Neuronal stem cell (in vitro differentiated cells): ENCODE measurements at regions not wholly inside any gene's neighbourhood (a gene's known extent, or its start where the extent isn't known, plus 50 kb on each side); places are given as distances from the start of the nearest gene placed in this dataset.

Experiments used
- DNase-seq: peaks from one replicate; pipeline ENCODE4 v3.0.0-alpha.2; 2013; ENCODE audit warnings: low spot score
- H2AFZ ChIP-seq: one replicate; pipeline ENCODE4 v1.6.1; 2013; ENCODE audit warnings: mild to moderate bottlenecking, low read length, inconsistent platforms
- H2AK5ac ChIP-seq: 2 replicates; pipeline ENCODE4 v1.6.1; 2013; ENCODE audit warnings: low read depth, mild to moderate bottlenecking, inconsistent platforms, low read length, moderate library complexity, mixed read lengths
- H2BK120ac ChIP-seq: 2 replicates; pipeline ENCODE4 v1.6.1; 2013; ENCODE audit warnings: low read depth, mild to moderate bottlenecking, inconsistent platforms, low read length, moderate library complexity, mixed read lengths
- H2BK12ac ChIP-seq: one replicate; pipeline ENCODE4 v1.6.1; 2013; ENCODE audit warnings: low read length, inconsistent platforms
- H2BK15ac ChIP-seq: 2 replicates; pipeline ENCODE4 v1.6.1; 2013; ENCODE audit warnings: mild to moderate bottlenecking, low read length, inconsistent platforms, mixed read lengths
- H2BK5ac ChIP-seq: one replicate; pipeline ENCODE4 v1.6.1; 2013; ENCODE audit warnings: inconsistent platforms, mild to moderate bottlenecking, low read length, moderate library complexity
- H3K14ac ChIP-seq: one replicate; pipeline ENCODE4 v1.6.1; 2013; ENCODE audit warnings: low read length, inconsistent platforms
- H3K18ac ChIP-seq: 2 replicates; pipeline ENCODE4 v1.6.1; 2013; ENCODE audit warnings: low read length, inconsistent platforms
- H3K23ac ChIP-seq: 2 replicates; pipeline ENCODE4 v1.6.1; 2013; ENCODE audit warnings: low read depth, mild to moderate bottlenecking, mixed read lengths, low read length, inconsistent platforms; ENCODE audit not compliant: poor library complexity
- H3K27ac ChIP-seq: replicated peaks from 3 replicates; pipeline ENCODE4 v1.5.1; 2013; ENCODE audit warnings: low read length, inconsistent platforms
- H3K27me3 ChIP-seq, 3 experiments: 2 replicates each; pipeline ENCODE4 v1.6.1; 2013; ENCODE audit warnings: low read length in 3 of 3, mild to moderate bottlenecking in 2 of 3, inconsistent platforms in 1 of 3, low read depth in 1 of 3, mixed read lengths in 1 of 3, moderate library complexity in 1 of 3; ENCODE audit not compliant: control insufficient read depth in 3 of 3, insufficient read depth in 3 of 3
- H3K36me3 ChIP-seq, 2 donors: replicated peaks in 1 of 2; 2 replicates each; pipeline ENCODE4 v1.6.1; 2013; ENCODE audit warnings: low read length in 2 of 2; ENCODE audit not compliant: control insufficient read depth in 2 of 2, insufficient read depth in 2 of 2
- H3K4ac ChIP-seq: 2 replicates; pipeline ENCODE4 v1.6.1; 2013; ENCODE audit warnings: inconsistent platforms, mild to moderate bottlenecking, low read length, moderate library complexity
- H3K4me1 ChIP-seq, 2 donors: 1 replicate in 1 of 2; 2 replicates in 1 of 2; pipeline ENCODE4 v1.6.1; 2013; ENCODE audit warnings: low read length in 2 of 2, low read depth in 1 of 2; ENCODE audit not compliant: control insufficient read depth in 2 of 2, insufficient read depth in 1 of 2
- H3K4me2 ChIP-seq: one replicate; pipeline ENCODE4 v1.6.1; 2013; ENCODE audit warnings: mild to moderate bottlenecking, low read length, inconsistent platforms; ENCODE audit not compliant: insufficient read depth, poor library complexity, severe bottlenecking
- H3K4me3 ChIP-seq, 2 donors: 2 replicates each; pipeline ENCODE4 v1.5.1; 2013; ENCODE audit warnings: low read length in 2 of 2, mild to moderate bottlenecking in 2 of 2, inconsistent platforms in 1 of 2, moderate library complexity in 1 of 2
- H3K79me1 ChIP-seq: one replicate; pipeline ENCODE4 v1.6.1; 2013; ENCODE audit warnings: low read depth, mild to moderate bottlenecking, inconsistent platforms, low read length, moderate library complexity
- H3K9ac ChIP-seq: one replicate; pipeline ENCODE4 v1.6.1; 2013; ENCODE audit warnings: mild to moderate bottlenecking, low read depth, low read length, inconsistent platforms; ENCODE audit not compliant: poor library complexity
- H3K9me3 ChIP-seq, 2 donors: replicated peaks in 1 of 2; 2 replicates each; pipeline versions ENCODE3 to v1.6.1; 2013; ENCODE audit warnings: low read length in 2 of 2, mild to moderate bottlenecking in 2 of 2, inconsistent platforms in 1 of 2, low read depth in 1 of 2, mixed read lengths in 1 of 2, moderate library complexity in 1 of 2; ENCODE audit not compliant: control insufficient read depth in 2 of 2, insufficient read depth in 1 of 2
- H4K8ac ChIP-seq: one replicate; pipeline ENCODE4 v1.6.1; 2013; ENCODE audit warnings: low read depth, mild to moderate bottlenecking, inconsistent platforms, low read length, moderate library complexity
- H4K91ac ChIP-seq: one replicate; pipeline ENCODE4 v1.6.1; 2013; ENCODE audit warnings: low read length, low read depth, mild to moderate bottlenecking, inconsistent platforms; ENCODE audit not compliant: poor library complexity
- WGBS, 2 donors: extraction: QIAGEN DNeasy Blood & Tissue Kit; methylation state at CpG; one replicate each; pipeline ENCODE4 v1.1.7; 2013; ENCODE audit warnings: missing lambda C conversion rate in 2 of 2, mixed read lengths in 1 of 2; ENCODE audit not compliant: insufficient read length in 2 of 2, insufficient replicate concordance in 1 of 2; ENCODE audit errors: extremely low coverage in 2 of 2; 5-methylcytosine and 5-hydroxymethylcytosine counted together

- Histone ChIP-seq H2BK15ac (no peak overlapping the region), H3K14ac (no peak overlapping the region), H3K4me3 (no peak overlapping the region), H3K4ac (no peak overlapping the region), H3K23ac (no peak overlapping the region), H2BK5ac (no peak overlapping the region), H4K91ac (no peak overlapping the region), H3K36me3 (no peaks in the 10 kb centered on the region), H3K18ac (no peak overlapping the region), H3K79me1 (no peaks in the 10 kb centered on the region), H3K4me1 (no peaks in the 10 kb centered on the region), H2BK12ac (no peak overlapping the region), H3K9me3 (no peaks in the 10 kb centered on the region), H3K9ac (no peak overlapping the region), H3K27me3 (no peaks in the 10 kb centered on the region), H2AFZ (no peak overlapping the region), H3K27ac (no peak overlapping the region), H4K8ac (no peak overlapping the region), H2AK5ac (no peak overlapping the region), H2BK120ac (no peak overlapping the region), H3K4me2 (no peak overlapping the region)
- no peak for DNase-seq
Observed at GRCh38 chr2:56860991-56861390, 677.2 kb downstream of the CCDC85A start.

- H2BK15ac ChIP-seq = no peak overlapping the region
- H3K4ac ChIP-seq = no peak overlapping the region
- H2AFZ ChIP-seq = no peak overlapping the region
- H3K79me1 ChIP-seq = no peaks in the 10 kb centered on the region
- H3K27ac ChIP-seq = no peak overlapping the region
- no peaks in the 10 kb centered on the region for H3K27me3 ChIP-seq
- no peak overlapping the region for H2AK5ac ChIP-seq
- no peak overlapping the region for H4K91ac ChIP-seq
- H3K23ac ChIP-seq = no peak overlapping the region
- no peak overlapping the region for H3K9ac ChIP-seq
- no peaks in the 10 kb centered on the region for H3K4me1 ChIP-seq
- no peak for DNase-seq
- H2BK5ac ChIP-seq = no peak overlapping the region
- H2BK12ac ChIP-seq = no peak overlapping the region
- H3K18ac ChIP-seq = no peak overlapping the region
- H3K36me3 ChIP-seq = no peaks in the 10 kb centered on the region
- H2BK120ac ChIP-seq = no peak overlapping the region
- H4K8ac ChIP-seq = no peak overlapping the region
- no CpG with 5 or more reads among the region's 1 CpG for WGBS, 2 donors
- no peaks in the 10 kb centered on the region for H3K9me3 ChIP-seq
- no peak overlapping the region for H3K4me3 ChIP-seq
- H3K14ac ChIP-seq = no peak overlapping the region
- no peak overlapping the region for H3K4me2 ChIP-seq
Observed at GRCh38 chr2:56871644-56872043, 687.9 kb downstream of the CCDC85A start.

DNA sequence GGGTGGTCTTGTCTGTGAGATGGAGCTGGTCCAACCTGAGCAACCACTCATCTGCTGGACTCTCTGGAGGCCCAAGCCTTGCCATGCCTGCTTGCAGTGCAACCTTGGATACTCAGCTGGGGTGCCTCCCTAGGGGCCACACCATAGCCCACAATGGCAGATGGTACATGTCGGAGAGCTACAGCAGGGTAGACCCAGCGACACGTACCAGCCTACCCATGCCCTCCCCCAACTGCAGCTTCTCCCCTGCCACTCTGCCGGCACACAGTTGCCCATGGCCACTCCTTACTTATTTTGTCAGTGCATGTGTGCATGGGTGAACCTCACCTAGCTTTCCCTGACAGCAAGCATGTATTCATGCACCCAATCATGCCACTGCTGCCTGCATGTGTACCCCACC is 690.9 kb downstream of the CCDC85A start:
- Histone ChIP-seq H4K91ac (no peak overlapping the region), H2BK12ac (no peak overlapping the region), H2BK5ac (no peak overlapping the region), H2BK120ac (no peak overlapping the region), H3K23ac (no peak overlapping the region), H3K4me1 (no peaks in the 10 kb centered on the region), H3K9ac (no peak overlapping the region), H3K18ac (no peak overlapping the region), H3K9me3 (no peaks in the 10 kb centered on the region), H3K27me3 (no peaks in the 10 kb centered on the region), H2AFZ (no peak overlapping the region), H3K79me1 (no peaks in the 10 kb centered on the region), H3K14ac (no peak overlapping the region), H2BK15ac (no peak overlapping the region), H3K27ac (no peak overlapping the region), H3K4ac (no peak overlapping the region), H3K4me3 (no peak overlapping the region), H2AK5ac (no peak overlapping the region), H4K8ac (no peak overlapping the region), H3K4me2 (no peak overlapping the region), H3K36me3 (no peaks in the 10 kb centered on the region)
- no CpG with 5 or more reads among the region's 4 CpGs for WGBS, 2 donors
- no peak for DNase-seq

GRCh38 chr2:56889738-56890137 is 705.9 kb downstream of the CCDC85A start:
- Histone ChIP-seq H3K4me2 (no peak overlapping the region), H3K18ac (no peak overlapping the region), H2BK15ac (no peak overlapping the region), H2BK120ac (no peak overlapping the region), H3K27ac (no peak overlapping the region), H3K23ac (no peak overlapping the region), H3K4me3 (no peak overlapping the region), H2AFZ (no peak overlapping the region), H3K9me3 (no peaks in the 10 kb centered on the region), H3K79me1 (no peaks in the 10 kb centered on the region), H2BK12ac (no peak overlapping the region), H3K27me3 (no peaks in the 10 kb centered on the region), H3K4ac (no peak overlapping the region), H2AK5ac (no peak overlapping the region), H3K14ac (no peak overlapping the region), H3K4me1 (no peaks in the 10 kb centered on the region), H4K91ac (no peak overlapping the region), H2BK5ac (no peak overlapping the region), H3K36me3 (no peaks in the 10 kb centered on the region), H4K8ac (no peak overlapping the region), H3K9ac (no peak overlapping the region)
- no peak for DNase-seq
- no CpG with 5 or more reads among the region's 2 CpGs for WGBS, 2 donors
